ENCODE measurements at regions not wholly inside any gene's neighbourhood (a gene's known extent, or its start where the extent isn't known, plus 50 kb on each side); places are given as distances from the start of the nearest gene placed in this dataset.

GRCh38 chr20:12682613-12683012, 326.2 kb upstream of the SPTLC3 start:
- TF ChIP-seq POLR2A (IDR thresholded peaks at IDR 0.05; ENCODE audit: low read length): no peak
- no peak for TF ChIP-seq GATA1 (IDR thresholded peaks at IDR 0.05; ENCODE audit: low read depth, low read length)
